Caco-2 (cell line): ENCODE measurements at regions not wholly inside any gene's neighbourhood (a gene's known extent, or its start where the extent isn't known, plus 50 kb on each side); places are given as distances from the start of the nearest gene placed in this dataset.
"Not testable (repeated sequence)": the region's sequence is repeated elsewhere in the genome, so short reads cannot be mapped to it uniquely, and the experiment has no call there.

Source experiments
- BruUV-seq: library from RNA; stranded (reverse); fragments of 400-500 nt; replicated peaks from 2 replicates; lab custom pipeline; 2021; lab: Mats Ljungman, UMichigan
- CTCF ChIA-PET: fragments of 300-600 bp; sonication (Branson Sonifier 250); formaldehyde crosslinking; loops from one replicate; lab custom pipeline; 2022; ENCODE audit warnings: antibody characterized with exemption; lab: Charles Lee
- POLR2A ChIA-PET: fragments of 300-600 bp; sonication (Branson Sonifier 250); formaldehyde crosslinking; loops from one replicate; lab custom pipeline; 2022; ENCODE audit warnings: antibody characterized with exemption; lab: Charles Lee
- DNase-seq, 2 experiments: peaks; one replicate each; pipeline versions ENCODE4 v3.0.0 to v3.0.0-alpha.2; 2020 to 2022
- H3K27me3 ChIP-seq: replicated peaks from 2 replicates; pipeline ENCODE4 v1.6.0; 2011; ENCODE audit warnings: low read length; ENCODE audit not compliant: control insufficient read depth, insufficient read depth
- H3K36me3 ChIP-seq: 2 replicates; pipeline ENCODE4 v1.5.1; 2011; ENCODE audit warnings: low read length; ENCODE audit not compliant: control insufficient read depth, insufficient read depth
- H3K4me1 ChIP-seq: fragments of 250-450 bp; sonication (Bioruptor Pico); 2 replicates; pipeline ENCODE4 v1.5.1; 2020; ENCODE audit warnings: mild to moderate bottlenecking
- H3K4me3 ChIP-seq: 2 replicates; pipeline ENCODE4 v1.5.1; 2011; ENCODE audit warnings: low read depth, mild to moderate bottlenecking, control low read depth, low read length
- H3K9me3 ChIP-seq: fragments of 250-450 bp; sonication (Bioruptor Pico); 2 replicates; pipeline ENCODE4 v1.5.1; 2020; ENCODE audit warnings: mild to moderate bottlenecking, moderate library complexity
- H3K27ac Mint-ChIP-seq: one replicate; pipeline ENCODE4 v1.8.0; 2022; ENCODE audit warnings: mixed read lengths; ENCODE audit not compliant: unreplicated experiment
- H3K27me3 Mint-ChIP-seq: one replicate; pipeline ENCODE4 v1.8.0; 2022; ENCODE audit warnings: mixed read lengths; ENCODE audit not compliant: insufficient read depth, unreplicated experiment
- H3K36me3 Mint-ChIP-seq: one replicate; pipeline ENCODE4 v1.8.0; 2022; ENCODE audit warnings: mild to moderate bottlenecking, mixed read lengths; ENCODE audit not compliant: insufficient read depth, unreplicated experiment
- H3K4me1 Mint-ChIP-seq: one replicate; pipeline ENCODE4 v1.8.0; 2022; ENCODE audit warnings: low read depth, mixed read lengths; ENCODE audit not compliant: unreplicated experiment
- H3K4me3 Mint-ChIP-seq: one replicate; pipeline ENCODE4 v1.8.0; 2022; ENCODE audit warnings: mild to moderate bottlenecking, moderate library complexity, mixed read lengths; ENCODE audit not compliant: unreplicated experiment
- H3K9me3 Mint-ChIP-seq: one replicate; pipeline ENCODE4 v1.8.0; 2022; ENCODE audit warnings: mixed read lengths; ENCODE audit not compliant: unreplicated experiment
- CTCF ChIP-seq, 2 experiments: fragments of 200-600 bp in 1 of 2; IDR thresholded peaks; 1 replicate in 1 of 2; 2 replicates in 1 of 2; pipeline versions ENCODE4 v1.5.1 to v1.8.0; 2011 to 2022; ENCODE audit warnings: antibody characterized with exemption in 1 of 2, control low read depth in 1 of 2, inconsistent platforms in 1 of 2, low read depth in 1 of 2, low read length in 1 of 2, mild to moderate bottlenecking in 1 of 2, moderate library complexity in 1 of 2; ENCODE audit not compliant: insufficient read depth in 1 of 2, severe bottlenecking in 1 of 2, unreplicated experiment in 1 of 2
- intact Hi-C: fragments of 100-400 bp; cut with micrococcal nuclease; formaldehyde crosslinking; loops from one replicate; pipeline ENCODE4 v1.10.0; 2022; ENCODE audit not compliant: unreplicated experiment

- H3K4me3 Mint-ChIP-seq, result no peak overlapping the region
- Histone ChIP-seq H3K4me3 (no peak overlapping the region), H3K4me1 (no peaks in the 10 kb centered on the region), H3K36me3 (no peaks in the 10 kb centered on the region), H3K27me3 (no peaks in the 10 kb centered on the region), H3K9me3 (no peaks in the 10 kb centered on the region)
- intact Hi-C loops, result no loop called here
- no peaks in the 10 kb centered on the region for H3K9me3 Mint-ChIP-seq
- POLR2A ChIA-PET, result no interaction called here
- CTCF ChIA-PET, result no interaction called here
- no peak for DNase-seq
- BruUV-seq, result no TSS peak
- no peak for TF ChIP-seq CTCF (IDR thresholded peaks at IDR 0.05; ENCODE audit: insufficient read depth in 1 of 2, low read depth in 1 of 2, low read length in 1 of 2, severe bottlenecking in 1 of 2, unreplicated experiment in 1 of 2)
- H3K27me3 Mint-ChIP-seq, result no peaks in the 10 kb centered on the region
- peaks cover 6% of the 10 kb centered on the region for H3K4me1 Mint-ChIP-seq
- H3K36me3 Mint-ChIP-seq, result no peaks in the 10 kb centered on the region
- H3K27ac Mint-ChIP-seq, result no peak overlapping the region
These were observed 409.8 kb upstream of the KLHL1 start for GRCh38 chr13:70518081-70518480.

GRCh38 chr13:70516226-70516625 is 408.0 kb upstream of the KLHL1 start:
- Mint-ChIP-seq H3K4me3 (no peak overlapping the region), H3K4me1 (peaks cover 6% of the 10 kb centered on the region), H3K27ac (no peak overlapping the region), H3K36me3 (no peaks in the 10 kb centered on the region), H3K9me3 (no peaks in the 10 kb centered on the region), H3K27me3 (no peaks in the 10 kb centered on the region)
- intact Hi-C loops, result no loop called here
- no peaks in the 10 kb centered on the region for H3K27me3 ChIP-seq
- H3K4me1 ChIP-seq, result no peaks in the 10 kb centered on the region
- H3K9me3 ChIP-seq, result no peaks in the 10 kb centered on the region
- DNase-seq, result no peak
- BruUV-seq, result no TSS peak
- H3K4me3 ChIP-seq, result no peak overlapping the region
- POLR2A ChIA-PET, result no interaction called here
- no peaks in the 10 kb centered on the region for H3K36me3 ChIP-seq
- TF ChIP-seq CTCF (IDR thresholded peaks at IDR 0.05; ENCODE audit: insufficient read depth in 1 of 2, low read depth in 1 of 2, low read length in 1 of 2, severe bottlenecking in 1 of 2, unreplicated experiment in 1 of 2), result no peak
- CTCF ChIA-PET, result no interaction called here

GRCh38 chr13:70511861-70512417 is 403.7 kb upstream of the KLHL1 start:
- DNase-seq, POLR2A ChIA-PET, H3K4me3 ChIP-seq, H3K36me3 ChIP-seq, H3K9me3 ChIP-seq, H3K27me3 Mint-ChIP-seq, H3K9me3 Mint-ChIP-seq, CTCF ChIA-PET, H3K4me3 Mint-ChIP-seq, BruUV-seq, H3K4me1 Mint-ChIP-seq, H3K27me3 ChIP-seq, H3K4me1 ChIP-seq, H3K36me3 Mint-ChIP-seq, H3K27ac Mint-ChIP-seq, intact Hi-C loops: not testable (repeated sequence)

GRCh38 chr13:70505809-70506208 is 397.6 kb upstream of the KLHL1 start:
- Histone ChIP-seq H3K4me1 (peaks cover 8% of the 10 kb centered on the region), H3K9me3 (no peaks in the 10 kb centered on the region), H3K27me3 (no peaks in the 10 kb centered on the region), H3K36me3 (no peaks in the 10 kb centered on the region), H3K4me3 (no peak overlapping the region)
- ChIA-PET CTCF (no interaction called here), POLR2A (no interaction called here)
- H3K27ac Mint-ChIP-seq, result no peak overlapping the region
- DNase-seq, result peak in 1 of 2 experiments; percentile 30
- peaks cover 11% of the 10 kb centered on the region for H3K4me1 Mint-ChIP-seq
- no peak overlapping the region for H3K4me3 Mint-ChIP-seq
- intact Hi-C loops, result no loop called here
- TF ChIP-seq CTCF (IDR thresholded peaks at IDR 0.05; ENCODE audit: insufficient read depth in 1 of 2, low read depth in 1 of 2, low read length in 1 of 2, severe bottlenecking in 1 of 2, unreplicated experiment in 1 of 2), result no peak
- H3K36me3 Mint-ChIP-seq, result no peaks in the 10 kb centered on the region
- BruUV-seq, result no TSS peak
- no peaks in the 10 kb centered on the region for H3K9me3 Mint-ChIP-seq
- H3K27me3 Mint-ChIP-seq, result no peaks in the 10 kb centered on the region
